IMR-90 (cell line): ENCODE measurements at regions not wholly inside any gene's neighbourhood (a gene's known extent, or its start where the extent isn't known, plus 50 kb on each side); places are given as distances from the start of the nearest gene placed in this dataset.

Source experiments
- ATAC-seq: fragments of 200-7000 bp; cut with Tn5 transposase; 2 replicates; pipeline ENCODE4 v1.9.1; 2020; ENCODE audit warnings: low read depth, mild to moderate bottlenecking, moderate library complexity
- BruUV-seq: library from RNA; stranded (reverse); fragments of 400-500 nt; replicated peaks from 2 replicates; lab custom pipeline; 2021; lab: Mats Ljungman, UMichigan
- CTCF ChIA-PET: fragments of 300-600 bp; formaldehyde crosslinking; extraction: SDS; loops from one replicate; lab custom pipeline; 2021; ENCODE audit warnings: antibody characterized with exemption; lab: Yijun Ruan, JAX
- POLR2A ChIA-PET: fragments of 300-600 bp; sonication (Branson Sonifier 250); formaldehyde crosslinking; loops from one replicate; lab custom pipeline; 2022; ENCODE audit warnings: antibody characterized with exemption; ENCODE audit not compliant: unreplicated experiment; lab: Charles Lee
- DNase-seq: peaks from one replicate; pipeline ENCODE4 v3.0.0; 2013
- H2AFZ ChIP-seq: replicated peaks from 2 replicates; pipeline ENCODE3; 2013; ENCODE audit warnings: low read length, mild to moderate bottlenecking; ENCODE audit not compliant: poor library complexity
- H2AK5ac ChIP-seq: 2 replicates; pipeline ENCODE4 v1.6.1; 2013; ENCODE audit warnings: low read depth, low read length, inconsistent platforms
- H2AK9ac ChIP-seq: replicated peaks from 2 replicates; pipeline ENCODE3; 2013; ENCODE audit warnings: mild to moderate bottlenecking, low read depth, low read length, moderate library complexity; ENCODE audit not compliant: poor library complexity
- H2BK120ac ChIP-seq: 2 replicates; pipeline ENCODE4 v1.6.1; 2013; ENCODE audit warnings: low read depth, low read length, inconsistent platforms
- H2BK15ac ChIP-seq: 3 replicates; pipeline ENCODE4 v1.6.1; 2013; ENCODE audit warnings: low read depth, low read length, inconsistent platforms
- H2BK20ac ChIP-seq: 2 replicates; pipeline ENCODE4 v1.6.1; 2013; ENCODE audit warnings: low read depth, mild to moderate bottlenecking, inconsistent platforms, low read length, moderate library complexity
- H2BK5ac ChIP-seq: 2 replicates; pipeline ENCODE4 v1.6.1; 2013; ENCODE audit warnings: mild to moderate bottlenecking, low read depth, low read length, inconsistent platforms; ENCODE audit not compliant: poor library complexity, severe bottlenecking
- H3K14ac ChIP-seq: replicated peaks from 2 replicates; pipeline ENCODE4 v1.6.1; 2013; ENCODE audit warnings: low read depth, low read length, inconsistent platforms
- H3K18ac ChIP-seq: 2 replicates; pipeline ENCODE4 v1.6.1; 2013; ENCODE audit warnings: low read depth, low read length, control low read depth
- H3K23ac ChIP-seq: 2 replicates; pipeline ENCODE4 v1.6.1; 2013; ENCODE audit warnings: low read depth, low read length, inconsistent platforms
- H3K27ac ChIP-seq: 2 replicates; pipeline ENCODE4 v1.5.1; 2013; ENCODE audit warnings: mild to moderate bottlenecking, control low read depth, low read length; ENCODE audit not compliant: insufficient read depth
- H3K27me3 ChIP-seq: 2 replicates; pipeline ENCODE4 v1.6.1; 2013; ENCODE audit warnings: low read length; ENCODE audit not compliant: control insufficient read depth, insufficient read depth
- H3K36me3 ChIP-seq: 2 replicates; pipeline ENCODE4 v1.6.1; 2013; ENCODE audit warnings: low read length, mixed read lengths; ENCODE audit not compliant: control insufficient read depth, insufficient read depth
- H3K4ac ChIP-seq: 2 replicates; pipeline ENCODE4 v1.6.1; 2013; ENCODE audit warnings: low read depth, low read length, inconsistent platforms
- H3K4me1 ChIP-seq: 2 replicates; pipeline ENCODE4 v1.6.1; 2013; ENCODE audit warnings: low read length, mixed read lengths; ENCODE audit not compliant: control insufficient read depth, insufficient read depth
- H3K4me2 ChIP-seq: 2 replicates; pipeline ENCODE4 v1.6.1; 2013; ENCODE audit warnings: low read depth, mild to moderate bottlenecking, control low read depth, low read length, moderate library complexity
- H3K4me3 ChIP-seq: 2 replicates; pipeline ENCODE4 v1.5.1; 2013; ENCODE audit warnings: low read depth, mild to moderate bottlenecking, control low read depth, low read length, moderate library complexity; ENCODE audit not compliant: insufficient read depth
- H3K56ac ChIP-seq: 2 replicates; pipeline ENCODE4 v1.6.1; 2013; ENCODE audit warnings: low read length, inconsistent platforms; ENCODE audit not compliant: insufficient read depth; ENCODE audit errors: extremely low read depth
- H3K79me1 ChIP-seq, 2 experiments: 2 replicates each; pipeline ENCODE4 v1.6.1; 2013; ENCODE audit warnings: low read length in 2 of 2, inconsistent platforms in 1 of 2, low read depth in 1 of 2
- H3K9ac ChIP-seq: 2 replicates; pipeline ENCODE4 v1.6.1; 2013; ENCODE audit warnings: low read depth, low read length, control low read depth
- H3K9me1 ChIP-seq: 2 replicates; pipeline ENCODE4 v1.6.1; 2013; ENCODE audit warnings: low read length, inconsistent platforms; ENCODE audit not compliant: insufficient read depth
- H3K9me3 ChIP-seq: 2 replicates; pipeline ENCODE4 v1.6.1; 2013; ENCODE audit warnings: low read length; ENCODE audit not compliant: control insufficient read depth, insufficient read depth
- H4K20me1 ChIP-seq: 2 replicates; pipeline ENCODE4 v1.6.1; 2013; ENCODE audit warnings: low read length, inconsistent platforms; ENCODE audit not compliant: insufficient read depth
- H4K5ac ChIP-seq: 2 replicates; pipeline ENCODE4 v1.6.1; 2013; ENCODE audit warnings: mild to moderate bottlenecking, low read depth, low read length, control low read depth
- H4K8ac ChIP-seq, 2 experiments: 2 replicates each; pipeline ENCODE4 v1.6.1; 2013; ENCODE audit warnings: low read depth in 2 of 2, low read length in 2 of 2, control low read depth in 1 of 2, inconsistent platforms in 1 of 2
- H4K91ac ChIP-seq: 2 replicates; pipeline ENCODE4 v1.6.1; 2013; ENCODE audit warnings: low read depth, low read length, inconsistent platforms; ENCODE audit not compliant: insufficient read depth
- BHLHE40 ChIP-seq: fragments of 150-350 bp; IDR thresholded peaks from 2 replicates; pipeline ENCODE4 v1.6.1; 2016; ENCODE audit warnings: mild to moderate bottlenecking, low read depth, low read length
- CEBPB ChIP-seq: IDR thresholded peaks from 2 replicates; pipeline ENCODE4 v1.6.1; 2012; ENCODE audit warnings: low read depth, low read length, improper control_type of control experiment
- CTCF ChIP-seq: conservative IDR thresholded peaks from 2 replicates; pipeline ENCODE4 v1.5.1; 2012; ENCODE audit warnings: mild to moderate bottlenecking, low read depth, low read length, improper control_type of control experiment
- ELK1 ChIP-seq: fragments of 150-350 bp; IDR thresholded peaks from 2 replicates; pipeline ENCODE4 v1.6.1; 2016; ENCODE audit warnings: low read depth, mild to moderate bottlenecking, low read length, moderate library complexity, borderline replicate concordance
- FOS ChIP-seq: fragments of 150-350 bp; IDR thresholded peaks from 2 replicates; pipeline ENCODE4 v1.6.1; 2016; ENCODE audit warnings: low read depth, low read length
- MAFK ChIP-seq: IDR thresholded peaks from 2 replicates; pipeline ENCODE4 v1.6.1; 2012; ENCODE audit warnings: low read depth, low read length, improper control_type of control experiment
- MAZ ChIP-seq: IDR thresholded peaks from 2 replicates; pipeline ENCODE4 v1.6.1; 2012; ENCODE audit warnings: low read depth, mild to moderate bottlenecking, low read length, improper control_type of control experiment, moderate library complexity, borderline replicate concordance
- MXI1 ChIP-seq: IDR thresholded peaks from 2 replicates; pipeline ENCODE4 v1.6.1; 2012; ENCODE audit warnings: low read depth, mild to moderate bottlenecking, low read length, moderate library complexity, borderline replicate concordance
- NFE2L2 ChIP-seq: fragments of 150-350 bp; IDR thresholded peaks from 2 replicates; pipeline ENCODE4 v1.6.1; 2016; ENCODE audit warnings: low read depth, mild to moderate bottlenecking, low read length
- POLR2A ChIP-seq: IDR thresholded peaks from 2 replicates; pipeline ENCODE4 v1.6.1; 2012; ENCODE audit warnings: mild to moderate bottlenecking, low read depth, low read length
- RAD21 ChIP-seq: IDR thresholded peaks from 2 replicates; pipeline ENCODE4 v1.6.1; 2012; ENCODE audit warnings: low read length, improper control_type of control experiment
- RCOR1 ChIP-seq: IDR thresholded peaks from 2 replicates; pipeline ENCODE4 v1.6.1; 2012; ENCODE audit warnings: mild to moderate bottlenecking, low read length, improper control_type of control experiment; ENCODE audit not compliant: insufficient replicate concordance
- RFX5 ChIP-seq: IDR thresholded peaks from 2 replicates; pipeline ENCODE4 v1.8.0; 2012; ENCODE audit warnings: low read depth, mild to moderate bottlenecking, low read length, moderate library complexity
- SMC3 ChIP-seq: fragments of 150-350 bp; IDR thresholded peaks from 2 replicates; pipeline ENCODE4 v1.6.1; 2016; ENCODE audit warnings: low read depth, mild to moderate bottlenecking, antibody characterized with exemption, low read length, moderate library complexity
- USF2 ChIP-seq: fragments of 150-350 bp; IDR thresholded peaks from 2 replicates; pipeline ENCODE4 v1.6.1; 2017; ENCODE audit warnings: mild to moderate bottlenecking, antibody characterized with exemption, low read length, low read depth
- WGBS, 2 experiments: methylation state at CpG; one replicate each; pipeline versions ENCODE4 v1.1.5 to v1.1.7; 2013; ENCODE audit warnings: missing lambda C conversion rate in 2 of 2; ENCODE audit not compliant: insufficient read length in 1 of 2; ENCODE audit errors: extremely low coverage in 2 of 2; 5-methylcytosine and 5-hydroxymethylcytosine counted together
- dilution Hi-C: fragments of 300-500 bp; cut with HindIII; formaldehyde crosslinking; loops from one replicate; pipeline ENCODE4 v1.14.3; 2018; ENCODE audit warnings: low sequenced_read_pairs; ENCODE audit not compliant: unreplicated experiment
- in situ Hi-C: fragments of 300-500 bp; cut with MboI; formaldehyde crosslinking; loops from 3 replicates; pipeline ENCODE4 v1.14.3; 2019; ENCODE audit warnings: low sequenced_read_pairs, inconsistent platforms, mixed read lengths
- intact Hi-C: fragments of 100-400 bp; cut with micrococcal nuclease; formaldehyde crosslinking; loops from 2 replicates; pipeline ENCODE4 v1.10.0; 2022

GRCh38 chr2:173571887-173572680 lies 217.4 kb downstream of the CDCA7 start:
- Histone ChIP-seq H2BK5ac (no peak overlapping the region), H3K56ac (no peak overlapping the region), H4K8ac (no peak overlapping the region), H3K27ac (no peak overlapping the region), H3K4me3 (no peak overlapping the region), H4K20me1 (no peaks in the 10 kb centered on the region), H2AFZ (no peak overlapping the region), H3K79me1 (no peaks in the 10 kb centered on the region), H4K91ac (no peak overlapping the region), H2BK20ac (no peak overlapping the region), H3K4me1 (no peaks in the 10 kb centered on the region), H3K9me1 (no peaks in the 10 kb centered on the region; the same call in 1 of the 2 replicates), H2BK120ac (no peak overlapping the region), H2AK9ac (no peak overlapping the region), H2AK5ac (no peak overlapping the region), H3K9me3 (no peaks in the 10 kb centered on the region), H3K27me3 (peaks cover 4% of the 10 kb centered on the region), H2BK15ac (no peak overlapping the region), H3K14ac (no peak overlapping the region), H3K18ac (no peak overlapping the region), H3K4ac (no peak overlapping the region), H3K4me2 (no peak overlapping the region), H3K9ac (no peak overlapping the region), H3K36me3 (no peaks in the 10 kb centered on the region), H4K5ac (no peak overlapping the region), H3K23ac (no peak overlapping the region)
- CTCF ChIA-PET = interaction anchor here (1.0 kb wide), 1 partner anchor 9 kb away, joined by 3 read pairs; no protein-coding TSS in a partner anchor
- BruUV-seq = no TSS peak
- in situ Hi-C loops = no loop called here
- WGBS, 2 experiments = 20% methylated on average over 1 of the region's 5 CpGs; no CpG with 5 or more reads in 1 of the 2 experiments
- DNase-seq (no peak), ATAC-seq (no peak)
- POLR2A ChIA-PET = no interaction called here
- dilution Hi-C loops = no loop called here
- intact Hi-C loops = loop anchor here (1.0 to 10.0 kb wide), 6 partner anchors 95 to 769 kb away; no protein-coding TSS in a partner anchor
- TF ChIP-seq ELK1 (no peak), MXI1 (no peak), RAD21 (no peak), RFX5 (no peak), BHLHE40 (no peak), SMC3 (no peak), POLR2A (no peak), USF2 (no peak), FOS (no peak), MAFK (no peak), CEBPB (no peak), CTCF (no peak), RCOR1 (no peak), MAZ (no peak), NFE2L2 (no peak)
